GM06990 (cell line): ENCODE measurements at regions not wholly inside any gene's neighbourhood (a gene's known extent, or its start where the extent isn't known, plus 50 kb on each side); places are given as distances from the start of the nearest gene placed in this dataset.
"Not testable (repeated sequence)": the region's sequence is repeated elsewhere in the genome, so short reads cannot be mapped to it uniquely, and the experiment has no call there.

Experiments
- DNase-seq: peaks from one replicate; pipeline ENCODE4 v3.0.0-alpha.2; 2011; ENCODE audit not compliant: insufficient read length; ENCODE audit errors: extremely low read depth
- H3K27me3 ChIP-seq: replicated peaks from 2 replicates; pipeline ENCODE4 v1.6.0; 2011; ENCODE audit warnings: low read length; ENCODE audit not compliant: control insufficient read depth, insufficient read depth
- H3K36me3 ChIP-seq: 2 replicates; pipeline ENCODE4 v1.5.1; 2011; ENCODE audit warnings: low read length; ENCODE audit not compliant: control insufficient read depth, insufficient read depth
- H3K4me3 ChIP-seq: replicated peaks from 2 replicates; pipeline ENCODE4 v1.5.1; 2011; ENCODE audit warnings: low read depth, mild to moderate bottlenecking, control low read depth, low read length
- TF ChIP-seq, protein P1 (sequence below): IDR thresholded peaks from 2 replicates; pipeline ENCODE4 v1.5.1; 2011; ENCODE audit warnings: low read length, control low read depth, mild to moderate bottlenecking, inconsistent platforms; ENCODE audit not compliant: insufficient read depth, poor library complexity, severe bottlenecking

DNA sequence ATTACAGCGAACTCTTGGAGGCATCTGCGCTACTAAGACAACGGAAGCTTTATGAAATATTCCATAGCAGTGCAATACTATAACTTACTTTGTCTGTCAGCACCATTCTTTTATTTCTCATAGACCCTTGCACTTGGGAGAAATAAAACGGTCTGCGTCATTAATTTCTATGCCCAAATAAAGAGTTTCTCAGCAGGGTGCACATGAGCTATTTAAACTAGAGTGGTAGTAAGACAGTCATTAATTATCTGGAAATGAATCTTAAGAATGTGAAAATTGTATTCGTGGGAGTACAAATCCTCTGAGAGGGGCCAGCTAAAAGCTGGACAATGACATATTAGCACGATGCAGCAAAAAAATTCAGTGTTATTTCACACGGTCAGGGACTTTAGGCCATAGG, 903.4 kb upstream of the FOXG1 start:
- Histone ChIP-seq H3K4me3 (no peak overlapping the region), H3K27me3 (no peaks in the 10 kb centered on the region), H3K36me3 (no peaks in the 10 kb centered on the region)
- TF ChIP-seq, protein P1, sequence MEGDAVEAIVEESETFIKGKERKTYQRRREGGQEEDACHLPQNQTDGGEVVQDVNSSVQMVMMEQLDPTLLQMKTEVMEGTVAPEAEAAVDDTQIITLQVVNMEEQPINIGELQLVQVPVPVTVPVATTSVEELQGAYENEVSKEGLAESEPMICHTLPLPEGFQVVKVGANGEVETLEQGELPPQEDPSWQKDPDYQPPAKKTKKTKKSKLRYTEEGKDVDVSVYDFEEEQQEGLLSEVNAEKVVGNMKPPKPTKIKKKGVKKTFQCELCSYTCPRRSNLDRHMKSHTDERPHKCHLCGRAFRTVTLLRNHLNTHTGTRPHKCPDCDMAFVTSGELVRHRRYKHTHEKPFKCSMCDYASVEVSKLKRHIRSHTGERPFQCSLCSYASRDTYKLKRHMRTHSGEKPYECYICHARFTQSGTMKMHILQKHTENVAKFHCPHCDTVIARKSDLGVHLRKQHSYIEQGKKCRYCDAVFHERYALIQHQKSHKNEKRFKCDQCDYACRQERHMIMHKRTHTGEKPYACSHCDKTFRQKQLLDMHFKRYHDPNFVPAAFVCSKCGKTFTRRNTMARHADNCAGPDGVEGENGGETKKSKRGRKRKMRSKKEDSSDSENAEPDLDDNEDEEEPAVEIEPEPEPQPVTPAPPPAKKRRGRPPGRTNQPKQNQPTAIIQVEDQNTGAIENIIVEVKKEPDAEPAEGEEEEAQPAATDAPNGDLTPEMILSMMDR, result no peak
- DNase-seq, result no peak

DNA sequence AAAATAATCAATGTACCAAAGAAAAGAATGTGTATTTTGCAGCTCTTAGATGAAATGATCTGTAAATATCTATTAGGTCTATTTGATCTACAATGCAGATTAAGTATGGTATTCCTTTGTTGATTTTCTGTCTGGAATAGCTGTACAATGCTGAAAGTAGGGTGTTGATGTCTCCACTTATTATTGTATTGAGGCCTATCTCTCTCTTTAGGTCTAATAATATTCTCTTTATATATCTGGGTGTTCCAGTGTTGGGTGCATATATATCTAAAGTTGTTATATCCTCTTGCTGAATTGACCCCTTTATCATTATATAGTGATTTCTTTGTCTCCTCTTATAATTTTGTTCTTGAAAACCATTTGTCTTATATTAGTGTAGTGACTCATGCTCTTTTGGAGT, 885.5 kb upstream of the FOXG1 start:
- TF ChIP-seq, protein P1, result no peak
- Histone ChIP-seq H3K36me3 (no peaks in the 10 kb centered on the region), H3K4me3 (no peak overlapping the region), H3K27me3 (no peaks in the 10 kb centered on the region)
- no peak for DNase-seq

DNA sequence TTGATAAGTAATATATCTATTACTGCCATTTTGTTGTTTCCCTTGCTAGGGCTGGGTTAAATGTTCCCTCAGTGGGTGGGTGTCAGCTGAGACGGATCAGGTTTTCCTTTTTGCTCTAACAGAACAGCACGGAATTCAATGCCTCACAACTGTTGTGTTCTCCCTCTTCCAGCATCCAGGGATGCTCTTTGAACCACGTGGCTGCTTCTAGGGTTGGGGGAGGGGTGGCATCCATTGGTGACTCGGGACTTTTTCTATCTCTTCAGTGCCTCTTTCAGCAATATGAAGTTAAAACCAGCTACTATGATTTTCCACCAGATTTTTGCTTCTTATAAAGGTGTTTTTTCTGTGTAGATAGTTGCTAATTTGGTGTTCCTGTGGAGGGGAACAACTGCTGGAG, 884.9 kb upstream of the FOXG1 start:
- TF ChIP-seq, protein P1, result no peak
- Histone ChIP-seq H3K36me3 (no peaks in the 10 kb centered on the region), H3K4me3 (no peak overlapping the region), H3K27me3 (no peaks in the 10 kb centered on the region)
- no peak for DNase-seq

DNA sequence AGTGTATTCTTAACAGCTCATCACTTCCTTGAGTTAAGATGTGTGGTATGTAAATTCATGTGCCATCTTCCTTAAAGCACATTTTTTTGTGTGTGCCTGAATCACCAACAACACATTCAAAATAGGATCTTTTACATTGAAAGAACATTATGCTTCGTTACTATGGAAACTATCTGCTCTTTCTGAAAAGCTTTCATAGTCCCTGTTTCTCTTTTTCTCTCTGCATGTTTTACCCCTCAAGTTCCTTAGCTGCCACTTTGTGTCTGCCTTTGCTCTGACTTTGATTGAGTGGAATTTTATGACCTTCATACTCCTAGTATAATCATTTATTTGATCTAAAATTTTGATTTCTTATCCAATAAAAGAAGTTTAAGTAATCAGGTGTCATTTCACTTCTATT, 880.3 kb upstream of the FOXG1 start:
- TF ChIP-seq, protein P1, result no peak
- DNase-seq, result no peak
- Histone ChIP-seq H3K27me3 (no peaks in the 10 kb centered on the region), H3K4me3 (no peak overlapping the region), H3K36me3 (no peaks in the 10 kb centered on the region)

DNA sequence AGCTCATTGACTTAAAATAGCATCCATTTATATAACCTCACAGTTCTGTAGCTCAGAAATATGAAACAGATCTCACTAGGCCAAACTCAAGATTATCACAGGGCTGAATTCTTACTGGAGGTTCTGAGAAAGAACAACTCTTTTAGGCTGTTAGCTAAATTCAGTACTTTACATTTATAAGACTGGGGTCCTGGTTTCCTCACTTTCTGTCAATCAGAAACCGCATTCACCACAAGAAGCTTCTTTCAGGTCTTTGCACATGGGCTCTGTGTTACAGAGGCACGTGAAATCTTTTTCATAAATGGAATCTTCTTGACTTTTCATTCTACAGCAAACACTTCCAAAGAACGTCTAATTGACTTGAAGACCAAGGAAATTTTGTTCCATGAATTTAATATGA, 876.3 kb upstream of the FOXG1 start:
- Histone ChIP-seq H3K36me3 (no peaks in the 10 kb centered on the region), H3K4me3 (no peak overlapping the region), H3K27me3 (no peaks in the 10 kb centered on the region)
- TF ChIP-seq, protein P1, result no peak
- no peak for DNase-seq

DNA sequence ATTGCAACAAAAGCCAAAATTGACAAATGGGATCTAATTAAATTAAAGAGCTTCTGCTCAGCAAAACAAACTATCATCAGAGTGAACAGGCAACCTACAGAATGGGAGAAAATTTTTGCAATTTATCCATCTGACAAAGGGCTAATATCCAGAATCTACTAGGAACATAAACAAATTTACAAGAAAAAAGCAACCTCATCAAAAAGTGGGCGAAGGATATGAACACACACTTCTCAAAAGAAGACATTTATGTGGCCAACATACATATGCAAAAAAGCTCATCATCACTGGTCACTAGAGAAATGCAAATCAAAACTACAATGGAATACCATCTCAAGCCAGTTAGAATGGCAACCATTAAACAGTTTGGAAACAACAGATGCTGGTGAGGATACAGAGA, 858.1 kb upstream of the FOXG1 start:
- not testable (repeated sequence) for H3K4me3 ChIP-seq, H3K27me3 ChIP-seq, H3K36me3 ChIP-seq, DNase-seq
